ENCODE measurements at regions not wholly inside any gene's neighbourhood (a gene's known extent, or its start where the extent isn't known, plus 50 kb on each side); places are given as distances from the start of the nearest gene placed in this dataset.

DNA sequence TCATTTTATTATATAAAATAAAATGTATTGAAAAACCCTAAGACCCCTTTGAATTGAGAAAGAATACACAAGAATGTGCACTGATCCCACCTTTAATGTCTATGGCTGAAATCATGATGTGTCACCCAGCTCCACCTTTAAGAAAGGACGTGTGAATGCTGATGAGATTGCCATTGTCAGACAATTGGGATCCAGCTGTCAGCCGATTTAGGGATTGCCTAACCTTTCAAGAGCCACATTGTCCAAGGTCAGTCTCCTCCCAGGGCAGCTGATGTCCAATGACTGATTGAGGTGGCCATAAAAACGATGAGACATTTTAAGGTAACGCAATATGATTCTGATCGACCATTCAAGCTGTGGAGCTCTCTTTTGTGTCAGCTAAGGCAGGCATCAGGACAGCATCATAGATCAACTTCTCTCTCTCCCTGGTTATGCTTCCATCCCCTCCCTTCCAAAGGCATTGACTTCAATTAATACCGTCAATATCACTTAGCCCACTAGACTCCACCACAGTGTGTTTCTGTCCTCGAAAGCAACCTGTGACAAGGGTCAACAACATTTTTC, 1676.4 kb downstream of the PCDH7 start:
- DNase-seq (ENCODE audit: low read depth, low spot score), result no peak

DNA sequence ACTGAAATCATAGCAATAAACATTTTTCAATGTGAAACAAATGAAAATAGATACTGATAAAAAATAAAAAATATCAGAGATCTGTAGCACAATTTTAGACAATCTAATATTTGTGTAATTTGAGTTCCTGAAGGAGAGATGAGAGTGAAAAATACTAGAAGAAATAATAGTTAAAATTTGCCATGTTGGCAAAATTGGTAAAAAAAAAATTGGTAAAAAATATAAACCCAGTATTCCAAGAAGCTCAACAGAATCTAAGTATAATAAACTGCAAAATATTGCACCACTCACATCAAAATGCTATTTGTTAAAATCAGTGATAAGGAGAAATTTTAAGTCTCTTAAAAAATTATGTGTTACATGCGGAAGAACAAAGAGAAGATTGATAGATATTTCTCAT, 1680.7 kb downstream of the PCDH7 start:
- no peak for DNase-seq (ENCODE audit: low read depth, low spot score)

DNA sequence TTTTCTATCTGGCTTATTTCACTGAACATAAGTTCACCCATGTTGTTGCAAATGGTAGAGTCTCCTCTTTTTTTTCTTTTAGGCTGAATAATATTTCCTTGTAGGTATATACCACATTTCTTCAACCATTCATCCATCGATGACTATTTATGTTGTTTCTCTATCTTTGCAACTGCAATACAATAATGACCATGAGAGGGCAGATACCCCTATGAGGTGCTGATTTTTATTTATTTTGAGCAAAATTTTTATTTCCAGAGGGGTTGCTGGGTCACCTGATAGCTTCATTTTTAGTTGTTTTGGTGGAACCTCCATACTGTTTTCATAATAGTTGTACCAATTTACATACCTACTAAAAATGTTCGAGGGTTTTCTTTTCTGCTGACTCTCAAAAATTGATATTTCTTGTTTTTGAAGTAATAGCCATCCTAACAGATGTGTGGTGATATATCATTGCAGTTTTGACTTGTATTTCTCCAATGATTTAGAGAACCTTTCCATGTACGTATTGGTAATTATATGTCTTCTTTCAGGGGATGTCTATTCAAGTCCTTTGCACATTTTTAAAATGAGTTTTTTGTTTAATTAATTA, 1697.0 kb downstream of the PCDH7 start:
- DNase-seq (ENCODE audit: low read depth, low spot score), result no peak

DNA sequence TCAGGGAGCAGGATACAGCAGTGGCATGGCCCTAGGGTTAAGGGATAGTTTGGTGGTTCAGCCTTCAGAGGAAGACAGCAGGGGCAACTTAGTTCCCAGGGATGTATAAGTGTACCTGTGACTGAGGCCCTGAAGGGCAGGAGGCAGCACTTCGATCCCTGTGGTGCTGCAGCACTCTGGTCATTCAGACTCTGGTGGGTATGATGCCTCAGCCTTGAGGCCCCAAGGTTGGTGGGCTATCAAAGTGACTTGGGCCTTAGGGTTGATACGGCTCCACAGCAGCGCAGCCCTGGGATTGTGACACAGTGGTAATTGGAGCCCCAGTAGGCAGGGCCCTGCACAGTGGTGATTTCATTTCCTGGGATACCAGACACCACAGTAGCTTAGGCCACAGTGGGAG, 1703.1 kb downstream of the PCDH7 start:
- DNase-seq (ENCODE audit: low read depth, low spot score), result no peak

DNA sequence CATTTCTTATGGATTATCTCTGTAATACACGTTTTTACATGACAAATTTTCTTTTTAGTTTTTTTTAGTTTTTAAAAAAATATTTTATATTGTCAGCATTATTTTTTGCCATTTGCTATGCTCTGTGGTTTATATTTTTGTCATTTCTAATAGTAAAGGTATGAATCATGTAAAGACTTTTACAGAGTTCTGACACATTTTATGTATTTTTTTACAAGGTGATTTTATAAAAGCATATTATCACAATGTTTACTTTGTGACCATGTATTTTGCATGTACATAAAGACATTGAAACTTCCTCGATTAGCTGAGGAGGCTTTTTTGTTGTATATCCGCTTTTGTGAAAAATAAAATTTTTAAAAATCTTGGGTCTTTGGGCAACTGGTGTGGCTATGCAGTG, 1705.1 kb downstream of the PCDH7 start:
- DNase-seq (ENCODE audit: low read depth, low spot score), result no peak

DNA sequence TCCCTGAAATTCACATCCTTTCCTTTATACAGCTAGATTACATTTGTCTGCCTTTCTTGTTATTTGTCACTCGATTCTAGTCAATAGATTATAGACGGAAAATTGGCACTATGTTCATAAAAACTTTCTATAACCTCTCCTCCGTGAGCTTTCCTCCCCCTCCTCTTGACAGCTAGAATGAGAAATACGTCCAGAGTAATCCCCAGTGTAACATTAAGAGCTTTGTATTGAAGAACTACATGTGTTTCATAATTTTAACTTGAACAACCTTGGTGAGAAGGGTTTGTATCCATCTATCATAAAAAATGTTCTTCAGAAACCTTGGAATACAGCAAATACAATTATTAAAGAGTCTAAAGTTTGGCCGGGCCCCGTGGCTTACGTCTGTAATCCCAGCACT, 1707.4 kb downstream of the PCDH7 start:
- no peak for DNase-seq (ENCODE audit: low read depth, low spot score)

DNA sequence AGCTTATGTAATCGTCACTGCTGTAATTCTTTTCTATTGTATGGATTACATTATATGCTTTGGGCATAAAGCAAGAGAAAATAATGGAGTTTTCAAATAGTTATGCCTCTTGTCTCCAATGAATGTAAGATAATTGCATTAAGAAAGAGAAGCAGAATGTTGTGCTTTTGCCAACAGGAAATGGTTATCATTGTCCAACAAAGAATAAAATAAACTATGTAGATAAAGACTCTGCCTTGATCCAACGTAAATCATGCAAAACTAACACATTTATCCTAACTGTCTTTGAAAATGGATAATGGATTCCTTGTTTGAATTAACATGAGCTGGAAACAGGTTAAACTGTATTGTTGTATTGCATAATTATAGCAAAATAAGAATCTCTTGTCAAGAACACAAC, 1709.0 kb downstream of the PCDH7 start:
- DNase-seq (ENCODE audit: low read depth, low spot score), result no peak

DNA sequence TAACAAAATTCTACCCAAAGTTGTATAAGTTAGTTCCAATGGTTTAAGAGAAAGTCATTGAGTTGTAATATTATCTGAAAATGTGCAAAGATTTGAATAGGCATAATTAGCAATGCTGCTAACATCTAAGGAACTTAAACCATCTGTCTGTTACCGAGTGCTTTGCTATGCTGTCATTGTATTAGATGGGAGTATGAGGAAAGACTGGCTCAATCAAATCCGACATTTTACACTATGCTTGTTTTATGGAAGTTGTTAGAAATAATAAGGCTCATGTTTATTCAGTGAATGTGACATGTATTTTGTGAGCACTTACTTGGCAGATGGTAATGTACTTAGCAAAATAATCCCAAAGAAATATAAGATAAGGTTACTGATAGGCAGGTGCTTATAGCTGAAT, 1715.1 kb downstream of the PCDH7 start:
- no peak for DNase-seq (ENCODE audit: low read depth, low spot score)

DNA sequence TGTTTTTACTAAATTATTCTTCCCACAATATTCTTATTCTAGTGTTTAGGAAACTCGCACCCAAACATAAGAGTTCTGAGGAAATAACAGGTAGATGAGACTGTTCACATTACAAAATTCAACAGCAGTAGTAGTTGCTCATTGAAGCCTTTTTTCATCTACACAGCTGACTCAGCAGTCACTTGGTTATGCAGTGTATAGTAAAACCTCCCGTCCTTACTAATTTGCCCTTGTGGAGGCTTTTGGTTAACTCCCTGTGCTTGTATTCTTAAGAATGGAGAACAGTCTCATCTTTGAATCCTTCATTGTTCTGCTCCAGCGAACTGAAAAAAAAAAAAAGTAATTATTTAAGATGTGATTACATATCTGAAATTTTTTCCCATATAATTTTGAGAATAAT, 1716.6 kb downstream of the PCDH7 start:
- DNase-seq (ENCODE audit: low read depth, low spot score), result no peak

DNA sequence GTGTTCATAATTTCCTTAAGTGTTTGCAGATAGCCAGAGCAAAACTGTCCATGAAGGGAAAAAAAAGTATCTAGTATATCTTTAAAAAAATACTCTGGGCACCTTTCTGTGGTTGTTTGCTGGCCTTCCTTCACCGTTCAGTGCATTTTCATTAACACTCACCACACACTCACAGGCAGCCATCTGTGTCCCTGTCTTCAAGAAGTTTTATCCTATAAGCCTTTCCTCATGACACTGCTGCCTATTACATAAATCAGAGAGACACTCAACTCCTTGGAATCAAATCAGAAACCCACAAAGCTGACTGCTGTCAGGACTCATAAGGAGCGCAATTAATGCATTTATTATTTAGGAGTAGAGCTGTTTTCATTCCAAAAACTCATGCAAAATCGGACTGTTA, 1720.2 kb downstream of the PCDH7 start:
- no peak for DNase-seq (ENCODE audit: low read depth, low spot score)

DNA sequence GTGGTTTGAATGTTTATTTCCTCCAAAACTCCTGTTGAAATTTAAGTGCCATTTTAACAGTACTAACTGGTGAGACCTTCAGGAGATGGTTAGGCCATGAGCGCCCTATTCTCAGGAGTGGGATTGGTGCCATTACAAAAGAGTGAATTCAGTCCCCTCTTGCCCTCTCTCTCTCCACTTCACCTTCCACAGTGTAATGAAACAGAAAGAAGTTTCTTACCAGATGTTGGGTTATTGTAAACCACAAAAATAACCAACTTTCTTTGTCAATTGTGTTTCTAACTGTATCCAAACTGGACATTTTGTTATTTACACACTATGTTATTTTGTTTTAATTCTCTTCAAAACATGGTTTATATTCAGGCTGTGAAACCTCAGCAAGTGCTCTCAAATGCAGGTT, 1734.3 kb downstream of the PCDH7 start:
- DNase-seq (ENCODE audit: low read depth, low spot score), result no peak

DNA sequence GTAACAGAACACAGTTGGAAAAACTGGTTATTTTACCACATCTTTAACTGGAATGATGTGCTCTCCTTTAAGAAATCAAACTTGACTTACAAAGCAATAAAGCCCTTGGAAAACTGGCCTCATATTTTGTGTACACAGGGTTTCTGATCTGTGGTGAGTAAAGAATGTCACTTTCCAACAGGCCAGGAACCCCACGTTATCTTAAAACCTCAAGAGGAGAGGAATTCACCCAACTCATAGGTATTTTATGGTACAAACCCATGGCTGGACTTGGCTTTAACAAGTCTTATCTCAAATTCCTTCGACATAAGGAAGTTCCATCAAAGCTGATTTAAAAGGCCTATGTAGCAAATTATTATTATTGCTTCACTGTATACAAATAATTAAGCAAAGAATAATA, 1735.1 kb downstream of the PCDH7 start:
- DNase-seq (ENCODE audit: low read depth, low spot score), result no peak

DNA sequence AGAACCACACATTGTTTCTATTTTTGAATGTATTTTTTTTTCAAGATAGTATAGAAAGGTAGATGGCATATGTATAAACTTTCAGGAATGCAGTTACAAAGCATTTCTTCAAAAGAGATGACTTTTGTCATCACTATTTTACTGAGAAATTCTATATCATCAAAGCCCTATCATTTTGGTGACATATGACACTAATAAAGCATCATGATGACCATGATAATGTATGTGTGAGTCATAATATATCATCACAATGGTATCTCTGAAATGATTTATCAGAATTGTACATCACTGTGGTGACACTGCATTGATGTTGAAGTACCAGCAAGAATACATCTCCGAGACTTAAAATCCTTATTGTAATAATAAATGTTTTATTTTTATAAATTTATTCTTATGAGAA, 1740.8 kb downstream of the PCDH7 start:
- no peak for DNase-seq (ENCODE audit: low read depth, low spot score)

DNA sequence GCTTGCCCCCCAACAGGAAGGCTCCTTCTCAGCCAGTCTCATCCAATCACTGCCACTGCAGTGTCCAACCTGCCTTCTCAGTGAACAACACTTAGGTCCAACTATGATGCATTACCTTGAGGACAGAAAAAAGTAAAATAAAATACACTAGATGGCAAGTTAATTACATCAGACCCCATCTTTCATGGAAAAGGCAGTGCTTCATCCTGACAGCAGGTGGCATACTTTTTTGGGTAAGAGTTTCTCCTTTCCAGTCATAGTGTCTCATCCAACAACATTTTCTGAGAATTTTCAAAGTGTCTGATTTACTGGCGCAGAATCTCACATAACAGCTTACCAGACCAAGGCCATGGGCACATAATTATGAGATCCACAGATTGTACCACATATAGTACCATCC, 1742.8 kb downstream of the PCDH7 start:
- DNase-seq (ENCODE audit: low read depth, low spot score), result no peak

DNA sequence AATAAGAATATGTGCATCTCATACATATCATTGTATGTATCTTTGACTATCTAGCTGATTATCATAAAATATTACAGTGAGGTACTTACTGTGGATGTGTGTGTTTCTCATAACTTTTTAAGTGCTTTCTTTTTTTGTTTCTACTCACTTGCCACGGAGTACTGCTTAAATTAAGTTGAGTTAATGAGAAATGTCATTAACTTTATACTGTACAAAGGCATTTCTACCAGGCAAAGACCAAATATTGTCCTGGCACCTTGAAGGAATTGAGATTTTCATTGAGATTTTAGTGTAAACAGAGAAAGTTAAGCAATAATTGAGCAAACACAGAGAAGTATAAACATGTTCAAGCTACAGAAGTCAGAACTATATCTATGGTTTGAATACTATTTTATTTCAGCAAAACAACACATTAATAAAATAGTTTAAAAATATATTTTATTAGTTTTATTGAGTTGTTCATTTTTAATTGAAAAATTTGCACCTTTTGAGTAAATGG, 1750.0 kb downstream of the PCDH7 start:
- DNase-seq (ENCODE audit: low read depth, low spot score), result no peak

DNA sequence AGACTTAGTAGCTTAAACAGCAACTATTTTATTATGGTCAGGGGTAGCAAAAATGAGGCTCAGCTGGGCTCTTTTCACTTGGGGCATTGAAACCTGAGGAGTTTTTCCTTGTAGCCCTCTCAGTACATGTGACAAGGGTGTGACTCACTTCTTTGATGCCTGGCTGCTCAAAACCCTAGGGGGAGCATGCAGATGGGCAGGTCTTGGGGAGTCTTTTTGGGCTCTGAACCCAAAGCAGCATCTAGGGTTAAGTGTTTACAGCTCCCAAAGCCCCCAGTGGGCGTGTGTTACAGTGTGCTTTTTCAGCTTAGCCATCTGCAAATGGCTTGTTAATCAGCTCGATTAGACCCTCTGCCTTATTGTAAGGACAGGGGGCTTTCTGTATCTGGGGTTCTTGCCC, 1752.7 kb downstream of the PCDH7 start:
- DNase-seq (ENCODE audit: low read depth, low spot score), result no peak

DNA sequence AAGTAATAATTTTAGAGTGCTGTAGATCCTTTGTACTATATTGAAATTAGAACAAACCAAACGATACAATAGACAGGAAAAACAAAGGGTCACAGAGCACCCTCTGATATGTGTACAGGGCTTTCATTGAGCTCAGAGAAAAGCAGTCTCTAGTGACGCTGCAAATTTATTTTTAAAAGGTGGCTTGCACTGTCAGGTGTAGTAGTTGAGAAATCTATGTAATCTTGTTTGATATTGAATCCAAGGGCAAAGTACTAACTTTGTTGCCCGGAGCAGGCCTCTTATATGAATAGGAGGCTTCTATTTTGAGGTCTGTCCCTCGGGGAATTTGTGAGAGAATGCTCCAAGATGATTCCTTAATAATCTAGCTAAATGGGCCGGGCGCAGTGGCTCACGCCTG, 1755.5 kb downstream of the PCDH7 start:
- DNase-seq (ENCODE audit: low read depth, low spot score), result no peak

DNA sequence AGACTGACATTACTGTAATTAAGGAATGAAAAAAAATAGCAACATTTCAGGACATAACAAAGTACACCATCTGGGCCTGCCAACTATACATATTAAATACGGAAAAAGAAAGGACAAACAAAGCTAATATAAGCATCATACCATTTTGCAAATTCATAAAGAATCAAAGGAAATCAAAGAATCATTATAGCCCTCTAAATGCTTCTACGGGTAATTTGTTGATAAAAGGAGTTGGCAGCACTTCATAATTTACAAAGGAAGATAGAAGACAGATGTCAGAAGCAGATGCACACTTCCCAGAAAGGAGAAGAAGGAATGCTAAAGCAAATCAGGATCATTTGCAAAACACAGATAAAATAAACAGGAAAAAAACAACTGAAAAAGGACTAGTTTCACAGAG, 1757.3 kb downstream of the PCDH7 start:
- DNase-seq (ENCODE audit: low read depth, low spot score), result no peak

DNA sequence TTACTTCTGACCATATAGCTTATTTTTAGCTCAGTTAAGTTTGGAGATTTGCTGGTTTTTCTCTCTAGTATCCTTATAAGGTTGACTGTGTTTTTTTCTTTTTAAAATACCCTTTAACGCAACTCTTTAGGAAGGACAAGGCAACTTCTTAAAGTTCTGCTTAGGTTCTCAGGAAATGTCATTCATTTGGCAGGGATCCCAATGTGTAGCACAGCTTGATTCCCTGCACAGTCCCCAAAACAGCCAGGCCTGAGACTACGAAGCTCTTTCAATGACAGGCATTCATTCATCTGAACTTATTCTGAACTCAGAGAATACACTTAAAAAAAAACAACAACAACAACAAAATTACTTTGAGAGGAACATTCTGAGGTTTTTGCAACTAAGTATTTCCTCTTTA, 1765.8 kb downstream of the PCDH7 start:
- DNase-seq (ENCODE audit: low read depth, low spot score), result no peak

DNA sequence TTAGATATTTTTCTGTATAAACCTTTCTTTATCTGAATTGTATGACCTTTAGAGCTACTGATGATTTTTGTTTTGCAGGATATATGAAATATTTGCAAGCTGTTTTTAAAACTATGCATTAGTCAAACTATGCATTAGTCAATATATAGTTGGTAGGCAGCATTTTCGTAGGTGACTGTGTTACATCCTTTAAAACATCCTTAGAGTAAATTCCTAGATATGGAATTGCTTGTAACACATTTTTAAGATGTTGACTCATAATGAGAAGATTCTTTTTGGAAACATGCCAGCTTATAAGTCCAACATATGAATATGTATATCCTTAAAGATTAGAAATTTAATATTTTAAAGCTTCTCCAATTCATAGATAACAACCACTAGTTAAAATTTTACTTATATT, 1768.5 kb downstream of the PCDH7 start:
- DNase-seq (ENCODE audit: low read depth, low spot score), result no peak

DNA sequence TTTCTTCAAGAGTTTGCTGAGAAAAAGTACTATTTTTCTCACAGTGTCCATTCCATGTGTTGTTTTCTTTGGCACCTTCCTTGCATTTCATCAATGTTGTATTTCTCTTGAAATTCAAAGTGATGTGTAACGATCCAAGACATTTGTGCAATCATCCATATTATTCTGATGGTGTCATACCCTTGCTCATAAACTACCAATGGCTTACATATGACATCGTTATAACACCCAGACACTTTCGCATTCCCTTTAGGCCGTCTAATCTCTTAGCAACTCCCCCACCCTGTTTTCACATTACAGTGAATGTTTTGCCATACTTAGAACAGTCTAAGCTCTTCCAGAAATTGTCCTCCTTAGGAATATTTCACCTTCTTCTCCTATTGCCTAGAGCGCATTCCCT, 1779.0 kb downstream of the PCDH7 start:
- no peak for DNase-seq (ENCODE audit: low read depth, low spot score)

DNA sequence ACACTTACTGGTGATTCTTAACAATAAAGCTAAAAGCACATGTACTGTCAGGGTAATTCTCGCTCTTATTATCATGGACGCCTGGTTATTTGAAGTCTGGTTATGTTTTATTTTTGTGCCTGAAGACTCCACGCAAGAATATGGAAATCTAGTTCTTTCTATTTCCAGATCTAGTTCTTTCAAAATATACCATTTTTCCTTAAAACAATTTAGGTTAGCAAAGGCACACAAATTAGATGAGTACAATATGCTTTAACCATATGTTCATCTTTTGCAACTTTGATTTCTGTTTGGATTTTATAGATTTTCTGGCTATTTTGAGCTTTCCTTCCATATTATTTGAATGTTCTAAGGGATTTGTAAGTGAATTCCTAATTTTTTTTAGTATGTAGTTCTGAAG, 1783.1 kb downstream of the PCDH7 start:
- no peak for DNase-seq (ENCODE audit: low read depth, low spot score)

DNA sequence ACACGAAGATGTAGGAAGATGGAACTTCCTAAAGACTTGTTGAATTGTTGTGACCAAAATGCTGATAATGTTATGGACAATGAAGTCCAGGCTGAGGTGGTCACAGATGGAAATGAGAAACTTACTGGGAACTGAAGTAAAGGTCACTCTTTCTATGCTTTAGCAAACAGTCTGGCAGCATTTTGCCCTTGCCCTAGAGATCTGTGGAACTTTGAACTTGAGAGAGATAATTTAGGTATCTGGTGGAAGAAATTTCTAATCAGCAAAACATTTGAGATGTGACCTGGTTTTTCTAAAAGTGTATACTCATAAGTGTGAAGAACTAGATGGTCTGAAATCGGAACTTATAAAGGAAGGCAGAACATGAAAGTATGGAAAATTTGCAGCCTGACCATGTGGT, 1785.9 kb downstream of the PCDH7 start:
- DNase-seq (ENCODE audit: low read depth, low spot score), result no peak

DNA sequence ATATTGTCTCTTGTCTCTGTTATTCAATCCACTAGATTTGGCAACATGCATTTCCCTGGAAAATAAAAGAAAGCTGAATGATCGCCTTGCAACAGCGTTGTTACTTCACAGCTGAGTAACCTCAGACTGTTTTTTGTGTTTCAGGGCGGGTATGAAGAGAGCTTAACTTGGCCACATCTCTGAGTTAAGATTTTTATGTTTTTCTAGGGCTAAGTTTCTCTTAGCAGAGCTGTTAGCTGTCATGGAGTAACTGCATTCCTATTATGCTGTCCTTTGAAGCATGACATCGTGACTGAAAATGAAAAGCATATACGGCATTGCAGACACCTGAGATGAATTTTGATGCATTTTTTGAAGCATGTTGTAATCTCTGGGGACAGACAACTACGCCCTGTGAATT, 1798.9 kb downstream of the PCDH7 start:
- DNase-seq (ENCODE audit: low read depth, low spot score), result no peak
